GM12878 (cell line): ENCODE measurements at regions not wholly inside any gene's neighbourhood (a gene's known extent, or its start where the extent isn't known, plus 50 kb on each side); places are given as distances from the start of the nearest gene placed in this dataset.

ENCODE experiments used
- ATAC-seq: fragments of 200-7000 bp; cut with Tn5 transposase; 3 replicates; pipeline ENCODE4 v1.9.1; 2020; ENCODE audit warnings: mild to moderate bottlenecking, moderate library complexity
- BruUV-seq: library from RNA; stranded (reverse); fragments of 400-500 nt; replicated peaks from 2 replicates; lab custom pipeline; 2021; lab: Mats Ljungman, UMichigan
- CTCF ChIA-PET: fragments of 300-600 bp; sonication (Branson Sonifier 250); formaldehyde crosslinking; extraction: SDS; loops from one replicate; lab custom pipeline; 2021; ENCODE audit warnings: inconsistent platforms; lab: Yijun Ruan, JAX
- POLR2A ChIA-PET: fragments of 350-600 bp; formaldehyde crosslinking; extraction: SDS; loops from one replicate; lab custom pipeline; 2021; ENCODE audit warnings: inconsistent platforms; lab: Charles Lee
- RAD21 ChIA-PET: fragments of 300-600 bp; sonication (Branson Sonifier 250); formaldehyde crosslinking; loops from one replicate; lab custom pipeline; 2023; ENCODE audit warnings: antibody characterized with exemption; ENCODE audit not compliant: unreplicated experiment; lab: Charles Lee
- SMC1A ChIA-PET: fragments of 300-600 bp; sonication (Branson Sonifier 250); formaldehyde crosslinking; loops from one replicate; lab custom pipeline; 2023; ENCODE audit not compliant: unreplicated experiment, uncharacterized antibody; lab: Charles Lee
- DNase-seq: peaks from one replicate; pipeline ENCODE4 v3.0.0-alpha.2; 2011; ENCODE audit warnings: low read depth, low spot score
- FAIRE-seq: peaks from 3 replicates; lab custom pipeline; 2011; peaks lifted over from hg19 to GRCh38; lab: Jason Lieb, UNC
- H2AFZ ChIP-seq: 2 replicates; pipeline ENCODE4 v1.6.0; 2011; ENCODE audit warnings: low read depth, low read length, control low read depth; ENCODE audit not compliant: control insufficient read depth
- H3K27ac ChIP-seq: 2 replicates; pipeline ENCODE4 v1.5.1; 2011; ENCODE audit warnings: control low read depth; ENCODE audit not compliant: control insufficient read depth, insufficient read depth
- H3K27me3 ChIP-seq, 2 experiments: replicated peaks in 1 of 2; 2 replicates each; pipeline versions ENCODE4 v1.6.0 to v1.6.1; 2011; ENCODE audit warnings: low read length in 1 of 2; ENCODE audit not compliant: control insufficient read depth in 2 of 2, insufficient read depth in 2 of 2
- H3K36me3 ChIP-seq, 2 experiments: 2 replicates each; pipeline ENCODE4 v1.5.1; 2011; ENCODE audit warnings: low read length in 1 of 2; ENCODE audit not compliant: control insufficient read depth in 2 of 2, insufficient read depth in 2 of 2
- H3K4me1 ChIP-seq: 2 replicates; pipeline ENCODE4 v1.6.1; 2011; ENCODE audit warnings: mild to moderate bottlenecking, low read length, moderate library complexity, mixed read lengths; ENCODE audit not compliant: control insufficient read depth, insufficient read depth
- H3K4me2 ChIP-seq: 2 replicates; pipeline ENCODE4 v1.6.0; 2011; ENCODE audit warnings: control low read depth; ENCODE audit not compliant: control insufficient read depth, insufficient read depth
- H3K4me3 ChIP-seq: fragments of 200-600 bp; sonication (generic); 2 replicates; pipeline ENCODE4 v1.5.1; 2016
- H3K79me2 ChIP-seq: 2 replicates; pipeline ENCODE4 v1.6.0; 2011; ENCODE audit warnings: low read length; ENCODE audit not compliant: control insufficient read depth, insufficient read depth
- H3K9ac ChIP-seq: 2 replicates; pipeline ENCODE4 v1.8.0; 2011; ENCODE audit warnings: low read length, control low read depth, mixed read lengths; ENCODE audit not compliant: control insufficient read depth, insufficient read depth
- H3K9me3 ChIP-seq: replicated peaks from 3 replicates; pipeline ENCODE4 v1.5.1; 2011; ENCODE audit warnings: mild to moderate bottlenecking, low read length; ENCODE audit not compliant: control insufficient read depth, insufficient read depth
- H4K20me1 ChIP-seq: 2 replicates; pipeline ENCODE4 v1.6.0; 2011; ENCODE audit not compliant: control insufficient read depth, insufficient read depth
- BRCA1 ChIP-seq: IDR thresholded peaks from 2 replicates; pipeline ENCODE4 v1.6.1; 2011; ENCODE audit warnings: low read depth, low read length, improper control_type of control experiment
- CREB1 ChIP-seq: IDR thresholded peaks from 2 replicates; pipeline ENCODE4 v1.6.1; 2012; ENCODE audit warnings: low read depth, mild to moderate bottlenecking, inconsistent platforms
- EP300 ChIP-seq, 2 experiments: fragments of 150-350 bp in 1 of 2; IDR thresholded peaks; 2 replicates each; pipeline ENCODE4 v1.6.1; 2011 to 2012; ENCODE audit warnings: low read depth in 2 of 2, low read length in 2 of 2, borderline replicate concordance in 1 of 2, improper control_type of control experiment in 1 of 2, inconsistent platforms in 1 of 2; ENCODE audit not compliant: control insufficient read depth in 1 of 2
- EZH2 ChIP-seq: IDR thresholded peaks from 2 replicates; pipeline ENCODE4 v1.6.1; 2012; ENCODE audit warnings: low read depth, mild to moderate bottlenecking, control low read depth, inconsistent platforms, low read length, borderline replicate concordance; ENCODE audit not compliant: control insufficient read depth
- FOXM1 ChIP-seq: IDR thresholded peaks from 2 replicates; pipeline ENCODE4 v1.6.1; 2012; ENCODE audit warnings: low read depth, mild to moderate bottlenecking, inconsistent platforms, low read length, moderate library complexity
- GABPA ChIP-seq: IDR thresholded peaks from 2 replicates; pipeline ENCODE4 v1.6.1; 2014; ENCODE audit warnings: antibody characterized with exemption, low read depth, mild to moderate bottlenecking, inconsistent platforms
- IKZF2 ChIP-seq, 2 experiments: fragments of 450-650 bp; IDR thresholded peaks; 2 replicates each; pipeline ENCODE4 v1.6.1; 2017; ENCODE audit warnings: mild to moderate bottlenecking in 2 of 2, moderate library complexity in 2 of 2
- LARP7 ChIP-seq: fragments of 450-650 bp; IDR thresholded peaks from 2 replicates; pipeline ENCODE4 v1.6.1; 2017; ENCODE audit warnings: mild to moderate bottlenecking
- MEF2A ChIP-seq: IDR thresholded peaks from 2 replicates; pipeline ENCODE4 v1.6.1; 2011; ENCODE audit warnings: low read depth, mild to moderate bottlenecking, low read length, moderate library complexity; ENCODE audit not compliant: insufficient read depth
- NFXL1 ChIP-seq: fragments of 450-650 bp; IDR thresholded peaks from 2 replicates; pipeline ENCODE4 v1.6.1; 2017; ENCODE audit warnings: antibody characterized with exemption, mild to moderate bottlenecking, borderline replicate concordance
- SMAD1 ChIP-seq: fragments of 450-650 bp; IDR thresholded peaks from 2 replicates; pipeline ENCODE4 v1.6.1; 2018; ENCODE audit warnings: mild to moderate bottlenecking, low read depth; ENCODE audit not compliant: partially characterized antibody
- SUZ12 ChIP-seq: fragments of 200-600 bp; sonication (generic); IDR thresholded peaks from one replicate; pipeline ENCODE4 v1.6.1; 2018; ENCODE audit warnings: antibody characterized with exemption, mild to moderate bottlenecking; ENCODE audit not compliant: unreplicated experiment
- YY1 ChIP-seq: IDR thresholded peaks from 2 replicates; pipeline ENCODE4 v1.6.1; 2011; ENCODE audit warnings: low read depth, mild to moderate bottlenecking, low read length
- WGBS: methylation state at CpG from one replicate; pipeline ENCODE4 v1.1.6; 2016; ENCODE audit warnings: low lambda C conversion rate; ENCODE audit not compliant: insufficient replicate concordance, insufficient coverage; ENCODE audit errors: missing lambda C conversion rate; 5-methylcytosine and 5-hydroxymethylcytosine counted together
- in situ Hi-C: fragments of 300-500 bp; cut with MboI; formaldehyde crosslinking; loops from 9 replicates; pipeline ENCODE4 v1.14.3; 2018; ENCODE audit warnings: mixed read lengths
- intact Hi-C: fragments of 100-400 bp; cut with micrococcal nuclease; formaldehyde crosslinking; loops from one replicate; pipeline ENCODE4 v1.14.2; 2022; ENCODE audit not compliant: unreplicated experiment
- TF ChIP-seq, protein P1 (sequence below): fragments of 450-650 bp; formaldehyde crosslinking; IDR thresholded peaks from 2 replicates; pipeline ENCODE4 v1.4.0; 2020; ENCODE audit warnings: mild to moderate bottlenecking, moderate library complexity
- TF ChIP-seq, protein P2 (sequence below): fragments of 450-650 bp; IDR thresholded peaks from 2 replicates; pipeline ENCODE4 v1.6.1; 2018; ENCODE audit warnings: mild to moderate bottlenecking, low read depth, moderate library complexity; ENCODE audit not compliant: partially characterized antibody

DNA sequence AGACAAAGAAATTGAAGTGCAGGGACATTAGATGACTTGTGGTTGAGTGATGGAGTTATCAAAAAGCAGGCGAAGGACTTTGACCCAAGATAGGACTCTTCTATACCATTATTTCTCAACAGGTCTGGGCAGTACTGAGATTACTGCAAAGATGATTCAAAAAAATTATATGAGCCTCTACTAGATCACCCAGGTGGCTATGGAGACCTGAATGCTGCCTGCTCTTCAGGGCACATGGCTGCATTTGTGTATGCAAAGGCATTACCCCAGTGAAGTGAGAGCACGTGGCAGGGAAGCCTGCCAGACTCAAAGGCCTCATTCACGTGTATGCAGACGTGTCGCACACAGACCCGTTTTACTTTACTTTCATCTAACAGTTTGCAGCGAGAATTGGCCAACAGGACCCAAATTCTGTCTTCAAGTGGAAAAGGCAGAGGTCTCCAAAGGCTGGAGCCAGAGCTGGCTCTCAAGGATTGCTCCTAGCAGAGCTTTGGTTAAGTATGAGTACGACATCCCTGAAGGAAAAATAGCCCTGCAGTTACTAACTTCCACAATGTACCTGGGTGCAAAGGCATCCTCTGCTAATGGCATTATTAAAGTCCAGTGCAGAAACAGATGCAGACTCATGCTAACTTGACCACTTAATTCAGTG lies 113.8 kb upstream of the ARMC2 start:
- ATAC-seq (no peak), FAIRE-seq (no peak), DNase-seq (no peak)
- 45% methylated on average over 8 of the region's 8 CpGs for WGBS
- no peaks in the 10 kb centered on the region for H3K36me3 ChIP-seq
- intact Hi-C loops (no loop called here), in situ Hi-C loops (no loop called here)
- no peaks in the 10 kb centered on the region for H3K4me1 ChIP-seq
- no peak overlapping the region for H3K4me2 ChIP-seq
- no TSS peak for BruUV-seq
- H3K9me3 ChIP-seq, result no peaks in the 10 kb centered on the region
- H3K27ac ChIP-seq, result no peak overlapping the region
- ChIA-PET SMC1A (interaction anchor here (1.2 kb wide), 1 partner anchor 31 kb away, joined by 3 read pairs; no protein-coding TSS in a partner anchor), POLR2A (no interaction called here), RAD21 (no interaction called here), CTCF (no interaction called here)
- H4K20me1 ChIP-seq, result no peaks in the 10 kb centered on the region
- no peak overlapping the region for H3K4me3 ChIP-seq
- peaks cover 0 to 1% of the 10 kb centered on the region in 2 experiments; a peak in 2 of 4 replicates for H3K27me3 ChIP-seq
- H3K9ac ChIP-seq, result no peak overlapping the region
- H2AFZ ChIP-seq, result no peak overlapping the region
- no peaks in the 10 kb centered on the region for H3K79me2 ChIP-seq
- TF ChIP-seq SUZ12 (no peak), IKZF2 (IDR thresholded peaks at IDR 0.05) (no peak), CREB1 (no peak), FOXM1 (no peak), YY1 (no peak), EP300 (IDR thresholded peaks at IDR 0.05; ENCODE audit: borderline replicate concordance in 1 of 2, control insufficient read depth in 1 of 2, low read depth in 2 of 2, low read length in 2 of 2) (no peak), MEF2A (no peak), GABPA (no peak), LARP7 (no peak), EZH2 (no peak), BRCA1 (no peak), SMAD1 (no peak), NFXL1 (no peak)
- TF ChIP-seq, protein P1, sequence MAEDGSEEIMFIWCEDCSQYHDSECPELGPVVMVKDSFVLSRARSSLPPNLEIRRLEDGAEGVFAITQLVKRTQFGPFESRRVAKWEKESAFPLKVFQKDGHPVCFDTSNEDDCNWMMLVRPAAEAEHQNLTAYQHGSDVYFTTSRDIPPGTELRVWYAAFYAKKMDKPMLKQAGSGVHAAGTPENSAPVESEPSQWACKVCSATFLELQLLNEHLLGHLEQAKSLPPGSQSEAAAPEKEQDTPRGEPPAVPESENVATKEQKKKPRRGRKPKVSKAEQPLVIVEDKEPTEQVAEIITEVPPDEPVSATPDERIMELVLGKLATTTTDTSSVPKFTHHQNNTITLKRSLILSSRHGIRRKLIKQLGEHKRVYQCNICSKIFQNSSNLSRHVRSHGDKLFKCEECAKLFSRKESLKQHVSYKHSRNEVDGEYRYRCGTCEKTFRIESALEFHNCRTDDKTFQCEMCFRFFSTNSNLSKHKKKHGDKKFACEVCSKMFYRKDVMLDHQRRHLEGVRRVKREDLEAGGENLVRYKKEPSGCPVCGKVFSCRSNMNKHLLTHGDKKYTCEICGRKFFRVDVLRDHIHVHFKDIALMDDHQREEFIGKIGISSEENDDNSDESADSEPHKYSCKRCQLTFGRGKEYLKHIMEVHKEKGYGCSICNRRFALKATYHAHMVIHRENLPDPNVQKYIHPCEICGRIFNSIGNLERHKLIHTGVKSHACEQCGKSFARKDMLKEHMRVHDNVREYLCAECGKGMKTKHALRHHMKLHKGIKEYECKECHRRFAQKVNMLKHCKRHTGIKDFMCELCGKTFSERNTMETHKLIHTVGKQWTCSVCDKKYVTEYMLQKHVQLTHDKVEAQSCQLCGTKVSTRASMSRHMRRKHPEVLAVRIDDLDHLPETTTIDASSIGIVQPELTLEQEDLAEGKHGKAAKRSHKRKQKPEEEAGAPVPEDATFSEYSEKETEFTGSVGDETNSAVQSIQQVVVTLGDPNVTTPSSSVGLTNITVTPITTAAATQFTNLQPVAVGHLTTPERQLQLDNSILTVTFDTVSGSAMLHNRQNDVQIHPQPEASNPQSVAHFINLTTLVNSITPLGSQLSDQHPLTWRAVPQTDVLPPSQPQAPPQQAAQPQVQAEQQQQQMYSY (CRISPR knock-in tag), result no peak
- TF ChIP-seq, protein P2, sequence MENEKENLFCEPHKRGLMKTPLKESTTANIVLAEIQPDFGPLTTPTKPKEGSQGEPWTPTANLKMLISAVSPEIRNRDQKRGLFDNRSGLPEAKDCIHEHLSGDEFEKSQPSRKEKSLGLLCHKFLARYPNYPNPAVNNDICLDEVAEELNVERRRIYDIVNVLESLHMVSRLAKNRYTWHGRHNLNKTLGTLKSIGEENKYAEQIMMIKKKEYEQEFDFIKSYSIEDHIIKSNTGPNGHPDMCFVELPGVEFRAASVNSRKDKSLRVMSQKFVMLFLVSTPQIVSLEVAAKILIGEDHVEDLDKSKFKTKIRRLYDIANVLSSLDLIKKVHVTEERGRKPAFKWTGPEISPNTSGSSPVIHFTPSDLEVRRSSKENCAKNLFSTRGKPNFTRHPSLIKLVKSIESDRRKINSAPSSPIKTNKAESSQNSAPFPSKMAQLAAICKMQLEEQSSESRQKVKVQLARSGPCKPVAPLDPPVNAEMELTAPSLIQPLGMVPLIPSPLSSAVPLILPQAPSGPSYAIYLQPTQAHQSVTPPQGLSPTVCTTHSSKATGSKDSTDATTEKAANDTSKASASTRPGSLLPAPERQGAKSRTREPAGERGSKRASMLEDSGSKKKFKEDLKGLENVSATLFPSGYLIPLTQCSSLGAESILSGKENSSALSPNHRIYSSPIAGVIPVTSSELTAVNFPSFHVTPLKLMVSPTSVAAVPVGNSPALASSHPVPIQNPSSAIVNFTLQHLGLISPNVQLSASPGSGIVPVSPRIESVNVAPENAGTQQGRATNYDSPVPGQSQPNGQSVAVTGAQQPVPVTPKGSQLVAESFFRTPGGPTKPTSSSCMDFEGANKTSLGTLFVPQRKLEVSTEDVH, result no peak
